ENCODE measurements at regions not wholly inside any gene's neighbourhood (a gene's known extent, or its start where the extent isn't known, plus 50 kb on each side); places are given as distances from the start of the nearest gene placed in this dataset.

DNA sequence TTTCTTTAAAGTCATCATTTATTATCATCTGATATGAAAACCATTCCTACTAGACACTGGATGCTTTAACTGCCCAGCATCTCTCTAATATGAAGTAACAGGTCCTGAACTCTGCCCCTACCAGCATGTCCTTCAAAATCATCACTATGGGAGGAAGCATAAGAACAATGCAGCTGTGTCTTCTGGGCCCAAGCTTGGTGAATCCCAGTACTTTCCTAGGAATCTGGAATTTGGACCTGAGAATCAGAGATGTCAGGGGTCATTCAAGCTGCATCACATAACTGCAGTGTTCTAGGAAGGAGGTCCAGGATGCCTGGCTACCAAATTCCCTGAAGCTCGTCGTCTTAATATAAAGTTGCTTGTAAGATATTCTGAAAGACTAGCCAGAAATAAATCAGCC lies 182.7 kb downstream of the AHR start:
- DNase-seq (ENCODE audit: low spot score): no peak

DNA sequence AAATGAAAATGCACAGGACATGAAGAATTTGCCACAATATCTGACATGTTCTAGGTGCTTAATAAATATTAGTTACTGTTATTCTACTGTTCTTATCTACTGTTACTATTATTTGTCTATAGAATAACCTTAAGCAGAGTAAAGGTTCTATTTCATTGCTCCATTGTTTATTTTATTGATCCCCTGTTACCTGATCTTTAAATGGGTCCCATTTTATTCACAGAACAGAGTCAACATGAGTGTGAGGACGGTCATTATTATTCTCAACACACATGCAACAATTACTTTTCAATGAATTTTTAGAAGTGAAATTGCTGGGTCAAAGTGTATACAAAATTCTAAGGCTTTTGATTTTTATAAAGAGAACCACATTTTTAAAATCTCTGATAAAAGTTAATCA lies 186.9 kb downstream of the AHR start:
- DNase-seq (ENCODE audit: low spot score): no peak

DNA sequence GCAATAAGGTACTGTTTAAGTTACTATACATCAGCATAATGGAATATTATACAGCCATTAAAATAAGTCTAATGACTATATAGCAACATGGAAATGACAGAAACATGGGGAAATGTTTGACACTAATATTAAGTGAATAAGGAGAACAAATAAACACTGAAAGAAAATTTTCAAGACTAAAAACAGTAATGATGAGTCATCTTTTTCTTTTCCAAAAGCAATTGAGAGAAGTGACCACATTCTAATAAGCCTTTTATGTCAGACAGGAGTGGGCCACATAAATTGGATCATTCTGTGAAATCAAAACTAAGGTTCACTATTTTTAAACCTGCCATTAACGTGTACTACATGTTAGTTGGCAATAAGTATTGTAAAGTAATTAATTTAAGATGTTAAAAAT lies 187.5 kb downstream of the AHR start:
- no peak for DNase-seq (ENCODE audit: low spot score)

DNA sequence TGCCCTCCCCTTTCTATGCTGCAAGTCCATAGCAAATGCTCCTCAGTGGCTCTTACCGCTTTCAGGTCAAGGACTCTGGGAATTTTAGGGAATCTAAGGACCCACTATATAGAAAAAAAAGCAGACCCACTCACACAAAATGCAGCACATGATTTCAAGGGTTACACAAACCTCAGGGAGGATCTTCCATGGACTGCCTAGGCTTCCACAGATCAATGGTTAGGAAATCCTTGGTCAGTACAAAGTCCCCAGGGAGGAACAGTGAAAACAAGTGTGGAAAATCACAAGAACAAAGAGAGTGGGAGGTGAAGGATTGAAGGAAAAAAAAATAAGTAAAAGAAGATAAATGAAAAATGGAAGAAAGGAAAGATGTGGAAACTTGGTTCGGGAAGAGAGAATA lies 188.4 kb downstream of the AHR start:
- DNase-seq (ENCODE audit: low spot score): no peak

DNA sequence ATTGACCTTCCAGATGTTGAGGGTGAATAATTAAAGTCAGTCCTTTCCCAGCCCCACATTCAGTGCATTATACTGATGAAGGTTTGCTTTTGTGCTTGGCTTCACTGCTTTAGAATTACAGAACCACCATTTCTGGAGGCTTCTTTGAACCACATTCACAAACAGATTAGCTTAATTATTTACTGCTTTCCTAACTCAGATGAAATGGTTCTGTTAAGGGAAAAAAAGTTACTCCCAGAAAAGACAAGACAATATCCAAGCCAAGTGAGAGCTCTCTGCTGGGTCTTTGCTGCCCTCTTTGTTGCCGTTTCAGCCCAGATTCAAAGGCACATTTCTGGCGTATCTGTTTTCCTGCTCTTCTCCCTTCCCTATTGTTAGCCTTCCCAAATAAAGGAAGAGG lies 188.9 kb downstream of the AHR start:
- DNase-seq (ENCODE audit: low spot score): no peak

DNA sequence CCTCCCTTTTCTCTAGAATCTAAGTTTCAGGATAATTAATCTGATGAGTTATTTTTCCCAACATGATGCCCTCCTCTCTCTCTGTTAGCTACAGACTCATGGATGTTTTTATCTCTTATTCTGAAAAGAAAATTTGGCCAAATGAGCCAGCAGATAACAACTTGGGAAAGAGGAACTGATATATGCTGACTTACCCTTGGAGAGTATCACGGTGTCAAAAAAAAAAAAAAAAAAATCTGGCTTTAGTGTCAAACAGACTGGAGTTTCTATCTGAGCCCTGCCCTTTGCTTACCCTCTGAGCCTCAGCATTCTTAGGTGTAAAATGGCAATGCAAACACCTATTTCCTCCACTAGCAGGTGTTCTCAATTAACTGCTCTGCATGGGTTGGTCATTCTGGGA lies 190.4 kb downstream of the AHR start:
- no peak for DNase-seq (ENCODE audit: low spot score)

DNA sequence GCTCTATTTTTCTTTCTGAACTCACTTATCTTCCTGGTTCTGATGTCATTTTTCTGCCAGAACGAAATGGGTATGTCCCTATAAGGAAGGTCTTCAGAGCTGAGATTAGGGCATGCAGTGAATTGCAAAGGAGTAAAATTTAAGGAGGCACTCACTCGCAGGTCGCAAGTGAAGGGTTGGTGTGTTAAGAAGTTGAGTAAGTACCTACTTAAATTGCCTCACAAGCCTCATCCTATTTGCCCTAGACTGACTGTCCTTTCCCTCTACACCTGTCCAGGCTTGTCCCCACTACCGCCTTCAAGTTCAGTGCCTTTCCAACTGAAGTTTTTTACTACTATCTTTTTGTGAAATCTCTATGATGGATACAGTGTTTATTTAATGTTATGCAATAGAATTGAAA lies 191.5 kb downstream of the AHR start:
- no peak for DNase-seq (ENCODE audit: low spot score)

DNA sequence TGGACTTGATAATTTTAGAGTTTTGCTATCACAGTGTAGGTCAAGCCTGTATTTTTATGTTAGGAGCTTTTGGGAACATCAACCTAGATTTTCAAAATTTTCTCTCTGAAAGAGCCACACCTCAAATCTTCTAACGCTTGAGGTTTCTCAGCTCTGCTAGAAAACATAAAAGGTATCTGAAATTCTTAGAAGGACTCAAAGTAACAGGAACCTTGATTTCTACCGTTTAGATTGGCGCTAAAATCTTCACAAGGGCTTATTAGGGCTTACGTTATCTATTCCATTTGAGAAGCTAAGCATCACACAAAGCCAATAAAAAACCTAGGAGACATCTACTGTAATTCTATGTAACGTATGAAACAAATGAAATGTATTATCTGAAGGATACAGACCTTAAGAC lies 192.4 kb downstream of the AHR start:
- no peak for DNase-seq (ENCODE audit: low spot score)

DNA sequence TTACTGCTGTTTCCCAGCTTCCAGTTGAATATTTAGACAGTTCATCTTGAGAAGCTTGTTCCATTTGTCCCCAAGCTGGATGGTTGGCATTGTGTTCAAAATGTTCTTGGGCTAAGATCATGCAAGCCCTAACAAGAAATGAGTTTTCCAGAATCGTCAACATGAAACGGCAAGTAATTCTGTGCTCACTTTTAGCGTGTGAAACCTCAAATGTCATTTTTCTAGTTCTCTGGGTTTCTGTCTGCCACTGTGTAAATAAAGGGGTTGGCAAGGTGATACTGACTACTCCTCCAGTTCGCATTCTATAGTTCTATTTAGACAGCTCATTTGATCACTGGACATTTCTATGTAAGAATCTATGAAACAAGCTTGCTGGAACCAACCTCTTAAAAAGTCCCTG lies 194.0 kb downstream of the AHR start:
- DNase-seq (ENCODE audit: low spot score): no peak

DNA sequence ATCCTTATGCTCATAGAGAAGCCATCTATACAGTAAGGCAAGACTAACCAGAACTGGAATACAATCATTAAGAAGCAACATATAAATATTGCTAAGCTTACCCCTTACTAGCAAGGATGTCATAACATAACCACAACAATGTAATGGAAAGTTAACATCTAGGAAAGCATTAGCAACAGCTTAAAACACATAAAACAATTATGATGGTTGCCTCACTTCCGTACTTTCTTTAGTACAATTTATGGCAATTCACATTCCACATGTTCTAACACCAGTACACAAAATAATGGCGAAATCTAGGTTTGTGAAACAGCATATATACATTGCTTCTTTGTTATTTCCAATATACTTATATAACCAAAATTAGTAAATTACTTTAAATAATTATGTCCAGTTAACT lies 195.0 kb downstream of the AHR start:
- DNase-seq (ENCODE audit: low spot score): no peak

DNA sequence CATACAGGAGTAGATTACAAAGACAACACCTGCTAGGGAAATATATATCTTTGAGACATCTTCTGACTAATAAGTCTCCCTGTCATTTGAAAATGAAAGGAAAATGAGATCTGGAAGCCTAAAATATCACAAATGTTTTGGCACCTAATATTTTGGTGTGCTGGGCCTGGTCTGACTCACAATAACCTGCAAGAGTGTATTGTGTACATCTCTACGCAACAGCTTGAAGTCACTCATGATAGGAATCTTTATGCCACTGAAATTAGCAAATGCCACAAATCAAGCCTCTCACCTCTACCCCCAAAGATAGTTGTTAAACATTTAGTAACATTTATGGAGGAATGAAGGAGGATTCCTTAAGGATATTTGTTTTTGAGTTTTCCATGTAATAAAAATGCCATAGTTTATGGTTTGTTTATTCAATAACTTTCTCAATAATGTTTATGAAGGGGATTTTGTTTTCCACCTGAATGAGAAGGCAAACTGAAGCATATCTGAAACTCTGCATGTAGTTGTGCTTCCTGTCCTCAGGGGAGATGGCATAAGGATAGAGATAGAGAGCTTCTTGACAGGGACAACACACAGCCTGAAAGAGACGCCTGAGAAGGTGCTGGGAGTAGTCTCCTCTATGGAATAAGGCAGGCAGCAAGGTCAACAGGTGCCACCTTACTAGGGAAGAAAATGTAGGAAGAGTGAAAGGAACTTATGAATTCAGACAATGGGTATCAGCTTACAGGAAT lies 197.4 kb downstream of the AHR start:
- no peak for DNase-seq (ENCODE audit: low spot score)

DNA sequence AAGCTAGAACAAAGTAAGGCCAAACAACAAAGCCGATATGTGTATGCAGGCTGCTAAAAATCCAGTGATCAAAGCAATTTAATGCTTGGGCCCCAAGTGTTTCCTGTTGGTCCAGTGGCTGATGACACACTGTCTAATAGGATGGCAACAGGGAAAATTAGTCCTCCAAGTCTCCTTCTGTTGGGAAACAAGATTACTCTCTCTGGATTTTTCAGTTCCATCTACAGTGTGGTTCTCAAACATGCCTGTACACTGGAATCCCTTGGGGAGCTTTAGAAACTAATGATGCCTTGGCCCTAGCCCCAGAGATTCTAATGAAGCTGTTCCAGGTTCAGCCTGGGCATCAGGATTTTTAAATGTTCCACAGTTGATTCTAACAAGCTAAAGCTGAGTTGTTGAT lies 198.7 kb downstream of the AHR start:
- no peak for DNase-seq (ENCODE audit: low spot score)

DNA sequence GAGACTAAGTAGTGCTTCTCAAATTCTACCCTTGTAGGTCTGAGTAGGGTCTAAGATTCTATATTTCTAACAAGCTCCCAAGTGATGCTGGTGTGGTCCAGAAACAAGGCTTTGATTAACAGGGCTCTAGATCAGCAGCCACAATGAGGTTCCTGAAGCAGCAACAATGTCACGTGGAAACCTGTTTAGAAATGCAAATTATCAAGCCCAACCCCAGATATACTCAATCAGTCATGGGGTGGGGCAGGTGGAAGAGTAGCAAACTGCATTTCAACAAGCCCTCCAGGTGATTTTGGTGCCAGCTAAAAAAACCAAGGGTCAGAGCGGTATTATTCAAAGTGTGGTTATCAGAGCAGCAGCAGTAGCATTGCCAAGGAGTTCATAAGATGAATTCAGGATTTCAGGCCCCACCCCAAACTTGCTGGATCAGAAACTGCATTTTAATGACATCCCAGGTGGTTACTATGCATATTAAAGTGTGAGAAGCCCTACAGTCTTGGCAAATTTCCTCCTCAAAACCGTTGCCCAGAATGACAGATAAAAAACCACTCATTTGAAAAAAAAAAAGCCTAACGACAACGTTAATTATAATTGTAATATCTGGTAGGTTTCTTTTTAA lies 199.2 kb downstream of the AHR start:
- no peak for DNase-seq (ENCODE audit: low spot score)

DNA sequence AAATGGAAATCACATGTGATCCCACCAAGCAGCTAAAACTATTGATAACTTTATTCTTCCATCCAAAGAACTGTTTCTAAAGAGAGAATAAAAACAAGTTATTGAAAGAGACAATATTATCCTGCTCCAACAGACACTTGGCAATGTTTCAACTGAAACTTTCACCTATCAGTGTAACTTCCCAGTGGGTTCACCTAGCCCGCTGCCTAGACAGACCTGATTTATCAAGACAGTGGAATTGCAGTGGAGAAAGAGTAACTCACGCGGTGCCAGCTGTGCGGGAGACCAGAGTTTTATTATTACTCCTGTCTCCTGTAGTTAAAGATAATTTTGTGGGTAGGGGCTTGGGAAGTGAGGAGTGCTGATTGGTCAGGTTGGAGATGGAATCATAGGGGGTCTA lies 199.8 kb downstream of the AHR start:
- no peak for DNase-seq (ENCODE audit: low spot score)

DNA sequence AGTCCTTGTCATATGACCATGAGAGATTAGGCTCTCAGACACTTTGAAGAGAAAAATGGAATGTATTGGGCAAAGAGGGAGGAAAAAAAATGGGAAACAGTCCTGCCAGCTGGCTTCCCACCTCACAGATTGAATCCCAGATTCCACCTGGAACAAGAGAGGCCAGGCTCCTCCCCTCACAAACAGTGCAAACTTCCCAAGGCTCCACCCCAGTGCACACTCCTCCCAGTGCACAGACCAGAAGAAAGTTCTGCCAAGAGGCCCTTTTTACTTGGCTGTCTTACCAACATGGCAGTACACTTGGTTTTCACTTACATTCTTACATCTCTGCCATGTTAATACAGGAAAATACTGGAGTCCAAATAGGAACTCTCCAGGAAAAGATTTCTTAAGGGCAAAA lies 202.3 kb downstream of the AHR start:
- no peak for DNase-seq (ENCODE audit: low spot score)

DNA sequence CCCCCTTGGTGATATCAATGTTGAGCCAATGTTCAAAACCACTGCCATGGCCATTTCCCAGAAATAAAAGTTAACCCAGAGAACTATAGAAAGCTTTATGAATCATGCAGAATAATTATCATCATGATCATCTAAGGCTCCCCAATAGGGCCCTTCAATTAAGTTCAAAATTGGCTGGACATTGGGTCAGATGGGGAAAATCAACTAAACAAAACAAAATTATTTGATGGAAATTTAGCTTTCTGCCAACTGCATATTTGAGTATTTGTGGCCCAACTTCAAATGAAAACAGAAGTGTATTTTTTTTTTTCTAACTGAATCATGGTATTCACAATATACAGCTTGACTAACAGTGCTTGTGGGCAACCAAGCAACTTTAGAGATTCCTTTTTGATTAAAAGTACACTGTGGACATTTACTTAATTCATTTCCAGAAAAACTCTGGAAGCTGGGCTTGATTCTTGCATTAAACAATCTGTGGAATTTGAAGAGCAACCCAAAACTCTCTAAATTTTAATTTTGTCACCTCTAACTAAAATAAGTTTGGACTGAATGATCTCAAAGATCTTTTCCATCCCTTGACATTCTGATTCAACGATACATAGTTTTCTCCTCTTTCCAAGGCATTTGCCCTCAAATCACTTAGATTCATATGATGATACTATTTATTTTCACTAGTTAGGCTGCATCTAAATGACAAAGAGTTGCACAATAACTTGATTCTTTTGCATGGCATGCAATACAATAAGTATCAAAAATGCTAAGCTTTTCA lies 203.2 kb downstream of the AHR start:
- no peak for DNase-seq (ENCODE audit: low spot score)

DNA sequence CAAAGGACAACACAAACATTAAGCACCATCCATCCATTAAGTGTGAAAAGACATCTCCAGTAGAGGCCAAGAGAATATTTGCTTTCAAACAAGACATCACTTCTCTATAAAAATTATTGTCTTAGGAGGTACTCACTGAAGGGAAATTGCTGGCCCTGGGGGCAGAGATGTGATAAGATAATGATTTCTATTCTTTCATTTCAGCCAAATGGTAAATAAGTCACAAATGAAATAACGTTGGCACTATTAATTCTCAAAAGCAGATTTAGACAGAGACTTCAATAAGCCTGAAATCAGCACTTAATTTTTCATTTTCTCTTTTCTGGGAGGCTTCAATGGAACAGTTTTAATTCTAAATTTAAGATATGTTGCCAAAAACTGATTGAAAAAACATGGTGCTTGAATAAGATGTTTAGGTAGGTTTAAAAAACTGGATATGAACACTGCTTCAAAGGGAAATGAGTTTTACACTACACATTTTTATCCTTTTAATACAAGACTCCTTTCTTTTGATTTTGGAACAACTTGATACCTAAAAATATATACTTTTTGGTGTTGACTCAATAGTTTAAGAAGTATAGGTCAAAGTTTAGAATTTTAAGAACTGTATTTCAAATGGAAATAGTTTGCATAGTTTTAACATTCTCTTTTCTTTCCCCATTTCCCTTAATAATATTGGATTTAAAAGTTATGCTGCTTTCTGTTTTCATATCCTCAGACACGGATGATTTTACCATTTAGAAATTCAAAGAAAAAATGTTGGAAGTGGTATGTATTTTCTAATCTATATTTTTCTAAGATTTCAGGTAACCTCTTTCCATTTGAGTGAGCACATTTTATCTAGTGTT lies 204.0 kb downstream of the AHR start:
- DNase-seq (ENCODE audit: low spot score): no peak

DNA sequence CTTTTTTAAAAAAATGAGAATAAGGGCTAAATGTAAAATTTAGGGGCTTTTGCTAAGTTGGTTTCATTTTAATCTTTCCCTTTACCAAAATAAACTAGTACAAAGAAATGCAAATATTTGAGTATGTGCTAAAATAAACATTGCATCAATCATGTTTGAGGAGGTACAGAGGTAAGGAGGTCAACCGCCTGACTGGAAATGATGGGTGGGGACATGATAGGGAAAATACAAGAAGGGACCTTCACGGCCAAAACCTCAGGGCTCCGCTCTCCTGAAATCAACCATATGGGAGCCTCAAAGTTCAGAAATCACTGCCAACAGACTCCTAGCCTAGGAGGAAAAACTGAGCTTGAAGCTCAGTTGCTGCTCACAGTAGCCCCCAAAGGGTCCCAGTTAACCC lies 207.6 kb downstream of the AHR start:
- DNase-seq (ENCODE audit: low spot score): no peak

DNA sequence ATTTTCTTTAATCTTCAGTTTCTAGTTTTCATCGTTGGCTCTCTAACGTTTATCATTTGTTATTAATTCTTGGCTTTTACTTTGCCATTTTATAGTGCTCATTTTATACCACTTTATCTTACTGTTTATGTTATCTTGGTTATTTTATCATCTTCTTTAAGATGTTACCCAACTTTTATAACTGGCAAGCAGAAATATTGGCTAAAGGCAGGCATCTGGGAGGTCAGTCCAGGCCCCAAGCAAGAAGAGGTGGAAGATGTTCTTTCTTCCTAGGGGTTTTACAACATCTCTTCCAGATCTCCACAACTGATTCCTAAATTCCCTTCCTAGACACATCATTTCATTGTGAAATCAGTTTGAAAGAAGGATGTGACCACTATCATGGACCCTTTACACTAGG lies 208.1 kb downstream of the AHR start:
- DNase-seq (ENCODE audit: low spot score): no peak

DNA sequence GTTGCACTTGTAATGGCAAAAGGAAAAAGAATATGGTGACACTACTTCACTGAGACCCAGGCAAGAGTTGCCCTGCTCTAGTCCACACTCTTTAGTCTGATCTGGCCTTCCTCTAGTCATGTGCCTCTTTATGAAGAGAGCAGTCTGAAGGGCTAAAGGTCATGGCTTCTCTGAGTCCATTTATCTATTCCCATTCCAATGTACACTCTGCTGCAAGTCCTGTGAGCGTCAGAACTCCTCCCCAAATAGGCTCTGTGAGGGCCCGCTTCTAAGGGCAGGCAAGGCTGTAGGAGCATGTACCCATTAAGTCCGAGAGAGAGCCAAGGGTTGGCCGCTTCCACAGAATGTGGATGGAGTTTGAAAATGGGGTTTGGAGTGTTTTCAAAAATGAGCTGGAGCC lies 209.3 kb downstream of the AHR start:
- DNase-seq (ENCODE audit: low spot score): no peak

DNA sequence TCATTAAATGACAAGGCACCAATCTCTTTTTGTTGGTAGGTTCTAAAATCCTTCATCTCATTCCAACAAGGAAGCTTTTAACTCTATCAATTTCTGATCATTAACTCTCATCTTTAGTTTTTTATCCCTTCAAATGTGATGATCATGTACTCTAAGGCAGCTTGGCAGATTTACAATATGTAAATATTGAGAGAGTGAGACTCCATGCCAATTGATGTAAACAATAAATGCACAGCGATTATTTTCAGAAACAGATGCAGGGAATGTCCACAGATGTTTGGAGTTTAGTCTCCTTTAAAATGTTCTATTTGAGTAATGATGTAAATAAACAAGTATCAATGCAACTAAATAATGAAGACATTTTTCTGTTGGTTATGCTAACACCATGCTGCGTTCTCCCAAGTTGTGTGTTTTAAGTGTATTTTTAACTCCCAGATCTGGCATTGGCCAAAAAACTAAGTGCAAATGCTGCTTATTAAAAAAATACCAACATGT lies 213.8 kb downstream of the AHR start:
- no peak for DNase-seq (ENCODE audit: low spot score)

DNA sequence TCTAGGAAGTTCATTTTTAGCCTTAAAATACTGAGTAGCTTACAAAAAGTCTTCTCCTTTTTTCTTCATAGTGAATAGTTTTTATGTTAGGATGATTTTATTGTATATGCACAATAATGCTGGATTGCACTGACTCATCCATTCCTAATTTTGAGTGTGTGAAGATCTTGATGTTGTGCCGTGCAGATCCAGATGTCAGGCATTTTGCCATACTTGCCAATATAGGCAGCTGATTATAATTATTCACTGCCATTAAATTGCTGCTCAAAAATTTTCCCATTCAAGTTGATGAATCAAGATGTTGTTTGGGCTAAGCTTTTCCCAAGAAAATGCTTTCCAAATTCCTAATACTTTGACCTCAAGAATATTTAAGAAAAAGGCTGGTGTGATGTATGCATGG lies 218.3 kb downstream of the AHR start:
- no peak for DNase-seq (ENCODE audit: low spot score)
